ENCODE measurements at regions not wholly inside any gene's neighbourhood (a gene's known extent, or its start where the extent isn't known, plus 50 kb on each side); places are given as distances from the start of the nearest gene placed in this dataset.
A peak's percentile ranks its signal among the peaks of the same experiment; 100 is the strongest.

DNA sequence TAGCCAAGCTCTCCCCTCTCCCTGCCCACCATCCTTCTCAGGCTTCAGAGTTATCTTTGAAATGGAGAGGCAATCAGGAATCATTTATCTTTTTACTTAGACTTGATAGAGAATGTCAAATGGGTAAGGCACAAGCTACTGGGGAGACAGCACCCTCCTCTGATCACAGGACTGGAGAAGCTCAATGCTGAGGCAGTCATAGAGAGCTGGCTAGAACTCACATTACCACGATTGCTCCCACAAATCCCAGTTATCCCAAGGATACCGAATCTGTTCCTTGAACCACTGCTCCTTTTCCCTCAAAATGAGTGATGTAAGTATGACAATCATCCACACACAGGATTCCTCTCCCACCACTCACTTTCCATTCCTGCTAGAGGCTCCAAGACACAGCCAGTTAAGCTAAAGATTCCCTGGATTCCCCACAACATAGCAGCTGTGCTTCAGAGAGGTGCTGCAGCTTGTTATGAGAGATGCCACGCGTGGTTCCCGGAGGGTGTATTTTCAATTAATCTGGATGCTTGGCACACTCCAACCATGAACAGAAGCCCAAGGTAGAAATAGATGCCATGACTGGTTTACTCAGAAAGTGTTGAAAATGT is 96.2 kb upstream of the VGLL2 start:
- no peak for DNase-seq

DNA sequence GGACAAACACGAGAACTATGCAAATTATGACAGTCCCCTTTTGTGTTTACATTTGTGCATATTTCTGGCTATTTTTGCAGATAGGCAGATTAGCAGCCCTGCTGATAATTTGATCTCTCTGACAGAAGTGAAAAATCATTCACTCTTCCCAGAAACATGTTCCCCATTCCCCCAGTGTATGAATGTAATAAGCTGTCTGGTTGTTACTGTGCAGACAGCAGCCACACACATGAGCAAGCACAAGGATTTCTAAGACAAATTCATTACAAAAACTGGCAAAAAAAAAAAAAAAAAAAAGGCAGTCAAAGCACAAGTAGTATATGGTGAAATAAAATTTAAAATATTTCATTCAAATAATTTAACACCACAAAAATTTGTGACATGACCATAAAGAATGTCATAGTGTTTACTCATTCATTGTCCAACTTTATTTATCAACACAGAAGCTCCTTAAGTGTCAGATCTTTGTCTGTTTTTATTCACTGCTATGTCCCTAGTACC is 95.5 kb upstream of the VGLL2 start:
- no peak for DNase-seq

DNA sequence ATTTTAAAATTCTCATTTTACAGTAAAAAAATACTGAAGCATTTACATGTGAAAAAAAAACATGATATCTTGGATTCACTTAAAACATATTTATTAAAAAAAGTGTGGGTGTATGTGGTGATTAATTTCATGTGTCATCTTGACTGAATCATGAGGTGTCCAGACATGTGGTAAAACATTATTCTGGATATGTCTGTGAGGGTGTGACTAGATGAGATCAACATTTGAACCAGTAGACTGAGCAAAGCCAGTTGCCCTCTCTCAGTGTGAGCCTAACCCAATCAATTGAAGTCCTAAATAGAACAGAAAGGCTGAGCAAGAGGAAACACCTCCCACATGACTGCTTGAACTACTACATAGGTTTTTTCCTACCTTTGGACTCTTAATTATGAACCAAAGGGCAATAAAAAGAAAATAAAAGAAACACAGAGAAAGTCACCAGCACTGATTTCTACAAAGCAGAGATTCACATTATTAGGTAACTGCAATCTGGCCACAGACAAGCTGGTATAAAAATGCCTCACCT is 90.5 kb upstream of the VGLL2 start:
- DNase-seq: no peak

DNA sequence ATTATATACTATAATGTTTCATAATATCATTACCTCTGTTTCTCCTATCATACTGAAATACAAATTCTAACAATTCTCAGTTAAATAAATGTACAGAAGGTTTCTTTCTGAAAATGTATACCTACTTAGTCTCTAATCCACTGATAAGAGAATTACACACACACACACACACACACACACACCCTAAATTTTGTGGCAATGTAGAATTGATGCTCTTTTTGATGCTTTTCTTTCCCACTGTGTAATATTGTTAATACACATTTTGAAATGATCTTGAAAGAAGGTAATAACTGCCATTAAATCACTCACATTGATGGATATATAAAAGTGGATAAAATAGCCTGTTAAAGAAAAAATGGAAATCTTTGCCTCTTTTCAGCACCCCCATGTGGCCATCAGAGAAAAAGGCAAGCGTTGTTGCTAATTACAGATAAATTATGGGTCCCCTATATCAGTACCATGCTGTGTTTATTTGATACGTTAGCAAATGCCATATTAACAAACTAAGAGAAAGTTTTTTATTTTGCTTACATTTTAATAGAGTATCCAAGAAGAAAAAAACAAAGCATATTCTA is 76.6 kb upstream of the VGLL2 start:
- peak in 1 of 2 experiments; percentile 4 for DNase-seq

DNA sequence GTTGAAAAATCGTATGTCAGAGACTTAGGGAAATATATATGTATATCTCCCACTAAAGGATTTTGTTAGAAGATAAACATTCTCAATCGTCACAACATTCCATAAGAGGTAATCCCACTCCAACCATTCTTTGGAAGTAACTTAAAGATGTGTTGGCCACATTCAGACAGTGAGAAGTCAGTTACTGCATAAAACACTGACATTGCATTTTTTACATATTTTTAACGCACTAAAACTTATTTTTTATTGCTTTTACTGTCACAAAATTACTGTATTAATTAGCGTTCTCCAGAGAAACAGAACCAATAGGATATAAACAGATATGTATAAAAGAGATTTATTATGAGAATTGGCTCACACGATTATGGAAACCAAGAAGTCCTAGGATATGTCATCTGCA is 74.3 kb upstream of the VGLL2 start:
- DNase-seq: no peak

DNA sequence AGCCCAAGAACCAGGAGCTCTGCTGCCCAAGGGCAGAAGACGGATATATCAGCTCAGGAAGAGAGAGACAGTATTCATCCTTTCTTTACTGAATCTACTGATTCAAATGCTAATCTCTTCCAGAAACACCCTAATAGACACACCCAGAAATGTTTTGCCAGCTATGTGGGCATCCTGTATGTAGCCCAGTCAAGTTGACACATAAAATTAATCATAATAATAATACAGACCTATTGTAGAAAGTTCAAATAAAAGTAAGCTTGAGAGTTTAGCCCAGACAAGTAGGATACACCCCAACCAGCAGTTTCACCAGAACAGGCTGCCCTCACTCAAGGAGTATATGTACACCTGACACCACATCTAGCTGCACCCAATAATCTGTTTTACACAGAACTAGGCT is 73.9 kb upstream of the VGLL2 start:
- no peak for DNase-seq

DNA sequence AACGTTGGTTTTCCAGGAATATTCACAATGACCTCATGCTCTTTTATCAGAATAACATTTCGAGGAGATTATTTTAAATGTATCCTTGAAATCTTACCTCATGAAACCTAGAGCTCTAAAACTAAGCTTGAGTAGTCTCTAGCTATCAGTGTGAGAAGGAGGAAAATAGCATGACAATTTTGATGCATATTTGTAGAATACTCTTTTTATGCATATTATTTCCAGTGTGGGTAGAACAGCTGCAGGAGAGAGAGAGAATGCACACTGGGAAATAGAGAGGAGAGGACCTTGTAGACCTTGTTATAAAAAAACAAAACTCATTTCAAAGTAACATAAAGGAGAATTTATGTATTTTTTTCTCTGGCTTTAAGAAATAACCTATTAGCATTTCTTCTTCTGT is 71.1 kb upstream of the VGLL2 start:
- DNase-seq: no peak

DNA sequence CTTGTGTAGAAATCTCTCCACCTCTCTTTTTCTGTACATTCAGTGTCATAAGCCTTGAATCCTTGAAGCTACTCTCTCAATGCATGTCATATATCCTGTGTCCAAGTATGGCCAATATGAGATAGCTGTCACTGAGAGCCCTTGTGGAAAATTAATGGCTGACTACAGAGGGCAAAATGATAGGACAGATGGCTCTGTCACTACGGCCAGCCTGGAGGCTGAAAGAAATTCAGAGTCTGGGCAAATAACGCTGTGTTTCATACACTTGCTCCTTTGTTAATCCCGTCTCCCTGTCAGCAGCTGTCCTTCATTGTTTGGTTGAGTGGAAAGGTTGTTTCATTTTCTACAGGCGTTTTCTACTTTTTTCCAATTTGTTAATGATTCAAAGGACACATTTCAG is 70.4 kb upstream of the VGLL2 start:
- DNase-seq: no peak

DNA sequence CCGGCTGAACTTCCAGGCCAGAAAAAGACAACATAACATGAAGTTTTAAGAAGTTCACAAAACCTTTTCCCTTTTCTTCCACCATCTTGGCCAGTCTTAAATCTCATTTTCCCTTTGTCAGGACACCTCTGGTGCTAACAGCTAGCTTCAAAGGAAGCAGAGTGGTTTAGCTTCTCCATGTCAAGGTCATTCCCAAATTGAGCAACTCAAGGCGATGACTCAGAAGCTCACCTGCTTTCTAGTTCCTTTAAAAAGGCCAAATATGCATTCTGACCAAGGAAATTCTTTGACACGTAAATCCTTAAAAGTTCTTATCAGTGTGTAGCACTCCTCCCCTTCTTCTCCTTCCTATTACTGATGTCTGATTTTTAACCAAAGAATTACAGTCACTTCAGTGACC is 69.6 kb upstream of the VGLL2 start:
- no peak for DNase-seq

DNA sequence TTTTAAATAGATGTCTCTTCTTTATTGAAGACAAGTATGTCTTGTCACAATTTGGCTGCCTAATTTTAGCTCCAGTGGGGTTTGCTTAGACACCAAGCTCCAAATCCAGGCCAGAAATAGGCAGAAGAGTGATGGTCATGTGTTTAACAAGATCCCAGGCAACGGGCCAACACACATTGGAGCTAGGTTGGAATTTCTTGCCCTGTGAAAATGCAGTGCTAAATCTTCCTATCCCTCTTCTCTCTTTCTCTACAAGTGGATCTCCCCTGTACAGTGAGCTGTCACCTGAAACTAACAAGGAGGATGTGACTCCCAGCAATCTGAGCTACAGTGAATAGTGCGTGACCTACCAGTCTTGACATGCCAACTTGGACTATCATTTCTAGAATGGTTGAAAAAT is 65.3 kb upstream of the VGLL2 start:
- no peak for DNase-seq

DNA sequence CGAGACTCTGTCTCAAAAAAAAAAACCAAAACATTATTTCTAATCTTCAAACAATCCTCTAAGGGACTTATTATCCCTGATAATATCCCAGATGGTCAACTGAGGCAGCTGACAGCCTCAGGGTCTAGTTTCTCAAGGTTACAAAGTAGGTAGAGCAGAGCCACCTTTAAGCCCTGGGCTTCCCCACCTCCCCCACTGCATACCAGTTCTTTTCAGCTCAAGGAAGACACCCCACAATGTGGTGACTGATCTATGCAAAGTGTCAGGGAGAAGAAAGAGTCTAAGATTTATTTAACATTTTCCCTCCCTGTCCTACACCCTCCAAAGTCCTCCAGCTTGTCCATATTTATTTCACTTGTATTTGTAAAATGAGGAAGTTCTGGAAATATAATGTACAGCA is 60.5 kb upstream of the VGLL2 start:
- DNase-seq: no peak

DNA sequence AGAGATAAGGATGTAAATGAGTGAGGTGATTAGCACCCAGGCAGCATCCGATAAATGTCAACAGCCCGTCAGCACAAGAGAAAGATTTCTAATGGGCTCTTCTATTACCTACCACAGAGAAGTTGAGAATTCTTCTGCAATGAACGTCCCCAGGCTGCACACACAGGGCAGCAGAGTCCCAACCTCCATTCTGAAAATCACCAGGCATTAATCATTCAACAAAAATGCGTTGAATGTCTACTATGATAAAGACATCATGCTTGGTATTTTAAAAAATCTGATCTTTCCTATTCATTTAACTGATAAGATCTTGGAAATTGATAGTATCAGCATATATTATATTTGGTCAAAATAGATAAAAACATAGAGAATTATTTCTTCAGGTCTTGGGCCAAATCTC is 59.5 kb upstream of the VGLL2 start:
- no peak for DNase-seq

DNA sequence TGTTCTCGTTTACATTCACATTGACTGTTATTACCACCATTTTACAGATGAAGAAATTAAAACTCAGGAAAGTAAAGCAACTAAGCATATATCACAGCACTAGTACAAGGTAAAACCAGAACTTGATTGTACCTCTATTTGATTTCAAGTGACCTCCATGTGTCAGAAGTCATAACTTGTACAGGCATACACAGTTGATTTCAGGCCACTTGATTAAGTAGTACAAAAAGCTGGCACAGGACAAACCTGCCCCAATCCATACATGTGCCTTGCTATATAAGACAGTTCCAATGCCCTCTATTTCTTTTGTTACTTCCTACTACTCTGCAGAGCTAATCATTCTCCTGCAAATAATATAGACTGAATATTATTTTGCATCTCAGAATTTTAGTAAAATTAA is 58.8 kb upstream of the VGLL2 start:
- no peak for DNase-seq

DNA sequence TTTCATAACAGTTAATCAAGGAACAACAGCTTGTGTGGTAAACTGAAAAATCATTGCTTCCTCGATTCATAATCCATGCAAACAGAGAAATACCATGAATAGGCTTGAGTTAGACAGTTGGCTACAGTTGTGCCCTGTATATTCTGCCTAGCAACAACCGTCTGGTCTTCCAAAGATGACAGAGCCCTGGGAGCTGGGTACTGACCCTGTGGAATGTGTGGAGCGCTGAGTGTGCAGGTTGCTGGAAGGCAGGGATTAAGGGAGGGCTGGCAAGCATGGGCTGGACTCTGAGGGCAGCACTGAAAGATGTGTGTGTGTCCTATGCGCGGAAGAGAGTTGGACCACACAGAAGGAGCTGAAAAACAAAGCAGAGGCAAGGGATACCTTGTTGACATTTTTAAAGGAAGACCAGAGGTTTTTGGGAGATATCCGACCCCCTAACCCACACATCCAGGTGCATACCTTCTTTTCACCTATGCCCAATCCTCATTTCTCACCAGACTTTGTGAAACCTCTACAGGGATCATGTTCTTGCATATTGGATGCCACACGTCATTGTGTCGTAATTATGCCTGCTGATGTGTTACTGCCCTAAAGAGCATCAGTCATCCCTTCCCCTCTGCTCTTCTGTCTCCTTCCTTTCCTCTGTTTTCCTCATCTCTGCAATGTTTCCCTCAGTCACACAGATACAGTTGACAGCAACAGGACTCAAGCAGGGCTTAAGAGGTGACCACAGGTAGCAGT is 58.2 kb upstream of the VGLL2 start:
- no peak for DNase-seq

DNA sequence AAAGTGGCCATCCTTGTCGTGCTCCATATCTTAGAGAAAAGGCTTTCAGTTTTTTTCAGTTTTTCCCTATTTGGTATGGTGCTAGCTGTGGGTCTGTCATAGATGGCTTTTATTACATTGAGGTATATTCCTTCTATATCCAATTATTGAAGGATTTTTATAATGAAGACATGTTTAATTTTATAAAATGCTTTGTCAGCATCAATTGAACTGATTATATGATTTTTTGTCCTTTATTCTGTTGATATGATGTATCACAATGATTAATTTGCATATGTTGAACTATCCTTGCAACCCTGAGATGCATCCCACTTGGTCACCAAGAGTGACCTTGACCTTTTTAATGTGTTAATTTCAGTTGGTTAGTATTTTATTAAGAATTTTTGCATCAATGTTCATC is 55.1 kb upstream of the VGLL2 start:
- no peak for DNase-seq

DNA sequence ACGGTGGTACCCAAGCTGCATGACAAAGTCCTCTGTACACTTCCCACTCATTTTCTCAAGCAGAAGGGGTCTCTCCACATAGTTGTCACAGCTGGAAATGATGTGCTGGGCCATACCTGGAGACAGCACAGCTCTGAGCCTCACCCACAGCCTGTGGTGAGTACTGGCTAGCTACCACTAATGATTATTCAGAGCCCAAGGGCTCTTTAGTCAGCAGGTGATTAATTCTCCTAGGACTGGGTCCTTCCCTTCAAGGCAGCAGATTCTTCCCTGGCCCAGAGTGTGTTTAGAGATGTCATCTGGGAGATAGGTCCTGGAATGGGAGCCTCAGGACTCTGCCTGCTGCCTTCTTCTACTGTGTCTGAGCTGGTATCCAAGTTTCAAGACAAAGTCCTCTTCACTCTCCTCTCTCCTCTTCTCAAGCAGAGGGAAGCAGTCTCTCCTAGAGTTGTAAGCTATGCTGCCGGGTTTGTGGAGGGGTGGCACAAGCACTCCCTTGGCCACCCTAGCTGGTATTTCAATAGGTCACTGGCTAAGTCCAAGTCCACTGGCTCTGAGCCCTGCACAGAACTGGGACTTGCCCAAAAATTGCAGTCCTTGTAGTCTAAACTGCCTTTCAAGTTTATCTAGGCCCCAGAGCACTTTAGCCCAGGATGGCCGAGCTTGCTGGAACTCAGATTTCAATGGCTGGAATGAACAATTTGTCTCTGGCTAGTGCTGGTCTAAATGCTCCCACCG is 49.8 kb upstream of the VGLL2 start:
- DNase-seq: no peak

All from NCI-H2081 (cell line).